GM12878 (cell line): ENCODE measurements at regions not wholly inside any gene's neighbourhood (a gene's known extent, or its start where the extent isn't known, plus 50 kb on each side); places are given as distances from the start of the nearest gene placed in this dataset.

Source experiments
- ATAC-seq: fragments of 200-7000 bp; cut with Tn5 transposase; 3 replicates; pipeline ENCODE4 v1.9.1; 2020; ENCODE audit warnings: mild to moderate bottlenecking, moderate library complexity
- BruUV-seq: library from RNA; stranded (reverse); fragments of 400-500 nt; replicated peaks from 2 replicates; lab custom pipeline; 2021; lab: Mats Ljungman, UMichigan
- CTCF ChIA-PET: fragments of 300-600 bp; sonication (Branson Sonifier 250); formaldehyde crosslinking; extraction: SDS; loops from one replicate; lab custom pipeline; 2021; ENCODE audit warnings: inconsistent platforms; lab: Yijun Ruan, JAX
- POLR2A ChIA-PET: fragments of 350-600 bp; formaldehyde crosslinking; extraction: SDS; loops from one replicate; lab custom pipeline; 2021; ENCODE audit warnings: inconsistent platforms; lab: Charles Lee
- RAD21 ChIA-PET: fragments of 300-600 bp; sonication (Branson Sonifier 250); formaldehyde crosslinking; loops from one replicate; lab custom pipeline; 2023; ENCODE audit warnings: antibody characterized with exemption; ENCODE audit not compliant: unreplicated experiment; lab: Charles Lee
- SMC1A ChIA-PET: fragments of 300-600 bp; sonication (Branson Sonifier 250); formaldehyde crosslinking; loops from one replicate; lab custom pipeline; 2023; ENCODE audit not compliant: unreplicated experiment, uncharacterized antibody; lab: Charles Lee
- DNase-seq: peaks from one replicate; pipeline ENCODE4 v3.0.0-alpha.2; 2011; ENCODE audit warnings: low read depth, low spot score
- FAIRE-seq: peaks from 3 replicates; lab custom pipeline; 2011; peaks lifted over from hg19 to GRCh38; lab: Jason Lieb, UNC
- H2AFZ ChIP-seq: 2 replicates; pipeline ENCODE4 v1.6.0; 2011; ENCODE audit warnings: low read depth, low read length, control low read depth; ENCODE audit not compliant: control insufficient read depth
- H3K27ac ChIP-seq: 2 replicates; pipeline ENCODE4 v1.5.1; 2011; ENCODE audit warnings: control low read depth; ENCODE audit not compliant: control insufficient read depth, insufficient read depth
- H3K27me3 ChIP-seq, 2 experiments: replicated peaks in 1 of 2; 2 replicates each; pipeline versions ENCODE4 v1.6.0 to v1.6.1; 2011; ENCODE audit warnings: low read length in 1 of 2; ENCODE audit not compliant: control insufficient read depth in 2 of 2, insufficient read depth in 2 of 2
- H3K36me3 ChIP-seq, 2 experiments: 2 replicates each; pipeline ENCODE4 v1.5.1; 2011; ENCODE audit warnings: low read length in 1 of 2; ENCODE audit not compliant: control insufficient read depth in 2 of 2, insufficient read depth in 2 of 2
- H3K4me1 ChIP-seq: 2 replicates; pipeline ENCODE4 v1.6.1; 2011; ENCODE audit warnings: mild to moderate bottlenecking, low read length, moderate library complexity, mixed read lengths; ENCODE audit not compliant: control insufficient read depth, insufficient read depth
- H3K4me2 ChIP-seq: 2 replicates; pipeline ENCODE4 v1.6.0; 2011; ENCODE audit warnings: control low read depth; ENCODE audit not compliant: control insufficient read depth, insufficient read depth
- H3K4me3 ChIP-seq: fragments of 200-600 bp; sonication (generic); 2 replicates; pipeline ENCODE4 v1.5.1; 2016
- H3K79me2 ChIP-seq: 2 replicates; pipeline ENCODE4 v1.6.0; 2011; ENCODE audit warnings: low read length; ENCODE audit not compliant: control insufficient read depth, insufficient read depth
- H3K9ac ChIP-seq: 2 replicates; pipeline ENCODE4 v1.8.0; 2011; ENCODE audit warnings: low read length, control low read depth, mixed read lengths; ENCODE audit not compliant: control insufficient read depth, insufficient read depth
- H3K9me3 ChIP-seq: replicated peaks from 3 replicates; pipeline ENCODE4 v1.5.1; 2011; ENCODE audit warnings: mild to moderate bottlenecking, low read length; ENCODE audit not compliant: control insufficient read depth, insufficient read depth
- H4K20me1 ChIP-seq: 2 replicates; pipeline ENCODE4 v1.6.0; 2011; ENCODE audit not compliant: control insufficient read depth, insufficient read depth
- CHD4 ChIP-seq: fragments of 200-600 bp; sonication (generic); IDR thresholded peaks from 2 replicates; pipeline ENCODE4 v1.6.1; 2016; ENCODE audit warnings: mild to moderate bottlenecking
- IKZF1 ChIP-seq: fragments of 450-650 bp; conservative IDR thresholded peaks from 2 replicates; pipeline ENCODE4 v1.6.1; 2017; ENCODE audit warnings: antibody characterized with exemption, mild to moderate bottlenecking
- IKZF2 ChIP-seq, 2 experiments: fragments of 450-650 bp; IDR thresholded peaks; 2 replicates each; pipeline ENCODE4 v1.6.1; 2017; ENCODE audit warnings: mild to moderate bottlenecking in 2 of 2, moderate library complexity in 2 of 2
- JUNB ChIP-seq: IDR thresholded peaks from 2 replicates; pipeline ENCODE4 v1.6.1; 2016; ENCODE audit warnings: antibody characterized with exemption, mild to moderate bottlenecking
- NFXL1 ChIP-seq: fragments of 450-650 bp; IDR thresholded peaks from 2 replicates; pipeline ENCODE4 v1.6.1; 2017; ENCODE audit warnings: antibody characterized with exemption, mild to moderate bottlenecking, borderline replicate concordance
- PBX3 ChIP-seq: IDR thresholded peaks from 2 replicates; pipeline ENCODE4 v1.6.1; 2011; ENCODE audit warnings: mild to moderate bottlenecking, low read depth, low read length, moderate library complexity; ENCODE audit not compliant: insufficient replicate concordance
- POU2F2 ChIP-seq: IDR thresholded peaks from 3 replicates; pipeline ENCODE4 v1.6.1; 2011; ENCODE audit warnings: low read depth, mild to moderate bottlenecking, low read length, borderline replicate concordance
- TAF1 ChIP-seq: IDR thresholded peaks from 2 replicates; pipeline ENCODE4 v1.6.1; 2011; ENCODE audit warnings: mild to moderate bottlenecking, low read depth, low read length, borderline replicate concordance
- ZNF24 ChIP-seq: fragments of 450-650 bp; IDR thresholded peaks from 2 replicates; pipeline ENCODE4 v1.6.1; 2017; ENCODE audit warnings: antibody characterized with exemption, mild to moderate bottlenecking
- ZSCAN29 ChIP-seq: fragments of 450-650 bp; IDR thresholded peaks from 2 replicates; pipeline ENCODE4 v1.6.1; 2017; ENCODE audit warnings: mild to moderate bottlenecking, moderate library complexity
- WGBS: methylation state at CpG from one replicate; pipeline ENCODE4 v1.1.6; 2016; ENCODE audit warnings: low lambda C conversion rate; ENCODE audit not compliant: insufficient replicate concordance, insufficient coverage; ENCODE audit errors: missing lambda C conversion rate; 5-methylcytosine and 5-hydroxymethylcytosine counted together
- in situ Hi-C: fragments of 300-500 bp; cut with MboI; formaldehyde crosslinking; loops from 9 replicates; pipeline ENCODE4 v1.14.3; 2018; ENCODE audit warnings: mixed read lengths
- intact Hi-C: fragments of 100-400 bp; cut with micrococcal nuclease; formaldehyde crosslinking; loops from one replicate; pipeline ENCODE4 v1.14.2; 2022; ENCODE audit not compliant: unreplicated experiment
- TF ChIP-seq, protein P1 (sequence below): fragments of 450-650 bp; IDR thresholded peaks from 2 replicates; pipeline ENCODE4 v1.6.1; 2016; ENCODE audit warnings: mild to moderate bottlenecking, moderate library complexity, borderline replicate concordance

DNA sequence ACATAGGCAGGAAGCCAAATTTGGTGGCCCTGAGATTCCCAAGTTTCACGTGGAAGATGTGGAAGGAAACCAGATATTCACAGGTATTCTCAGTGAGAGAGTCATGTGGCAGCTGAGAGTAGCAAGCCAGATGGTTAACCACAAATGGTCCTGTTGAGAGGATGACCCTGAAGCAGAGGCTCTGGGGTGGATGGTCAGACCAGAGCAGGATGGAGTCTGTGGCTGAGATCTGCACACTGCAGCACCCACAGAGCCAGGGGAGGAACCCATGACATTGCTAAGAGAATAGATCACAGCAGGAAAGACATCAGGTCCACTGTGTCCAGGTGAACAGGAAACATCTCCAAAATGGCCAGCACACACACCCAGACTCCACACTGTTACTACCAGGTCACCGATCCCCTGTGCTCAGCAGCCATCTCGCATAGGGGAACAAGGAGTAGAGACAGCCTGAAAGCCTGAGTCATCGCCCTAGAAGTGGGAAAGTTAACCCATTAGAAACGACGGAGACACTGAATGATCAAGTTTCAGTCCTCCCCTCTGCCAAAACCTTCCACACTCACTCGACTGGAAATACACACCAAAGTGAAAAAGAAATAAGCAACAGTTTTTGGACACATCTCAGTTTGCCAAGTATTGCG lies 160.0 kb downstream of the RBM26 start:
- ChIA-PET CTCF (interaction anchor here (1.0 kb wide), 1 partner anchor 190 kb away, joined by 3 read pairs; no protein-coding TSS in a partner anchor), RAD21 (interaction anchor here (1.0 kb wide), 1 partner anchor 1005 kb away, joined by 4 read pairs; no protein-coding TSS in a partner anchor)
- Histone ChIP-seq H3K9ac (no peak overlapping the region), H3K27me3 (no peaks in the 10 kb centered on the region), H3K36me3 (no peaks in the 10 kb centered on the region), H3K4me3 (no peak overlapping the region), H3K4me1 (peaks cover 7% of the 10 kb centered on the region), H3K79me2 (no peaks in the 10 kb centered on the region), H3K4me2 (peak overlapping the region; percentile 46; the same call in 1 of the 2 replicates), H3K27ac (no peak overlapping the region)
- in situ Hi-C loops, result no loop called here
- no TSS peak for BruUV-seq
- DNase-seq (peak; percentile 16), ATAC-seq (peak; percentile 83)
- intact Hi-C loops, result loop anchor here (1.0 to 5.0 kb wide), 3 partner anchors 179 to 370 kb away; no protein-coding TSS in a partner anchor
- WGBS, result 44% methylated on average over 8 of the region's 8 CpGs
- TF ChIP-seq ZSCAN29 (no peak), JUNB (no peak), POU2F2 (no peak), IKZF2 (IDR thresholded peaks at IDR 0.05) (no peak), NFXL1 (no peak), TAF1 (no peak), PBX3 (no peak), IKZF1 (no peak), ZNF24 (no peak), CHD4 (no peak)
- TF ChIP-seq, protein P1, sequence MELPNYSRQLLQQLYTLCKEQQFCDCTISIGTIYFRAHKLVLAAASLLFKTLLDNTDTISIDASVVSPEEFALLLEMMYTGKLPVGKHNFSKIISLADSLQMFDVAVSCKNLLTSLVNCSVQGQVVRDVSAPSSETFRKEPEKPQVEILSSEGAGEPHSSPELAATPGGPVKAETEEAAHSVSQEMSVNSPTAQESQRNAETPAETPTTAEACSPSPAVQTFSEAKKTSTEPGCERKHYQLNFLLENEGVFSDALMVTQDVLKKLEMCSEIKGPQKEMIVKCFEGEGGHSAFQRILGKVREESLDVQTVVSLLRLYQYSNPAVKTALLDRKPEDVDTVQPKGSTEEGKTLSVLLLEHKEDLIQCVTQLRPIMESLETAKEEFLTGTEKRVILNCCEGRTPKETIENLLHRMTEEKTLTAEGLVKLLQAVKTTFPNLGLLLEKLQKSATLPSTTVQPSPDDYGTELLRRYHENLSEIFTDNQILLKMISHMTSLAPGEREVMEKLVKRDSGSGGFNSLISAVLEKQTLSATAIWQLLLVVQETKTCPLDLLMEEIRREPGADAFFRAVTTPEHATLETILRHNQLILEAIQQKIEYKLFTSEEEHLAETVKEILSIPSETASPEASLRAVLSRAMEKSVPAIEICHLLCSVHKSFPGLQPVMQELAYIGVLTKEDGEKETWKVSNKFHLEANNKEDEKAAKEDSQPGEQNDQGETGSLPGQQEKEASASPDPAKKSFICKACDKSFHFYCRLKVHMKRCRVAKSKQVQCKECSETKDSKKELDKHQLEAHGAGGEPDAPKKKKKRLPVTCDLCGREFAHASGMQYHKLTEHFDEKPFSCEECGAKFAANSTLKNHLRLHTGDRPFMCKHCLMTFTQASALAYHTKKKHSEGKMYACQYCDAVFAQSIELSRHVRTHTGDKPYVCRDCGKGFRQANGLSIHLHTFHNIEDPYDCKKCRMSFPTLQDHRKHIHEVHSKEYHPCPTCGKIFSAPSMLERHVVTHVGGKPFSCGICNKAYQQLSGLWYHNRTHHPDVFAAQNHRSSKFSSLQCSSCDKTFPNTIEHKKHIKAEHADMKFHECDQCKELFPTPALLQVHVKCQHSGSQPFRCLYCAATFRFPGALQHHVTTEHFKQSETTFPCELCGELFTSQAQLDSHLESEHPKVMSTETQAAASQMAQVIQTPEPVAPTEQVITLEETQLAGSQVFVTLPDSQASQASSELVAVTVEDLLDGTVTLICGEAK, result no peak
- TF ChIP-seq, all 136 proteins: peak for 0
- SMC1A ChIA-PET, result interaction anchor here (2.1 kb wide), 1 partner anchor 11 kb away, joined by 7 read pairs; no protein-coding TSS in a partner anchor
- peak overlapping the region; percentile 57 for H2AFZ ChIP-seq
- FAIRE-seq, result peak; percentile 18
- POLR2A ChIA-PET, result no interaction called here
- no peaks in the 10 kb centered on the region for H4K20me1 ChIP-seq
- H3K9me3 ChIP-seq, result no peaks in the 10 kb centered on the region
